Lung (tissue), 11 donors: ENCODE measurements at regions not wholly inside any gene's neighbourhood (a gene's known extent, or its start where the extent isn't known, plus 50 kb on each side); places are given as distances from the start of the nearest gene placed in this dataset.

Source experiments
- ATAC-seq: fragments of 200-7000 bp; cut with Tn5 transposase; one replicate; pipeline ENCODE4 v1.9.1; 2020; ENCODE audit warnings: moderate number of reproducible peaks; ENCODE audit not compliant: insufficient read depth, low FRiP score
- DNase-seq, 3 donors: peaks; one replicate each; pipeline ENCODE4 v3.0.0-alpha.2; 2013 to 2017
- H3K27ac ChIP-seq, 2 donors: one replicate each; pipeline ENCODE4 v1.5.1; 2013; ENCODE audit warnings: mild to moderate bottlenecking in 2 of 2, moderate library complexity in 2 of 2, control low read depth in 1 of 2, inconsistent platforms in 1 of 2, low read depth in 1 of 2, low read length in 1 of 2
- H3K27me3 ChIP-seq, 3 donors: one replicate each; pipeline ENCODE4 v1.5.1; 2013; ENCODE audit warnings: low read length in 2 of 3; ENCODE audit not compliant: control insufficient read depth in 3 of 3, insufficient read depth in 3 of 3
- H3K36me3 ChIP-seq, 4 donors: one replicate each; pipeline ENCODE4 v1.5.1; 2013; ENCODE audit warnings: low read length in 4 of 4, mild to moderate bottlenecking in 1 of 4, moderate library complexity in 1 of 4; ENCODE audit not compliant: control insufficient read depth in 4 of 4, insufficient read depth in 4 of 4
- H3K4me1 ChIP-seq, 5 donors: one replicate each; pipeline ENCODE4 v1.5.1; 2013; ENCODE audit warnings: low read length in 5 of 5, mild to moderate bottlenecking in 2 of 5, moderate library complexity in 1 of 5; ENCODE audit not compliant: control insufficient read depth in 5 of 5, insufficient read depth in 5 of 5
- H3K4me3 ChIP-seq: one replicate; pipeline ENCODE4 v1.5.1; 2013; ENCODE audit warnings: mild to moderate bottlenecking, control low read depth, moderate library complexity
- H3K9ac ChIP-seq, 2 donors: one replicate each; pipeline ENCODE4 v1.5.1; 2013; ENCODE audit warnings: low read length in 2 of 2, control low read depth in 1 of 2; ENCODE audit not compliant: insufficient read depth in 1 of 2
- H3K9me3 ChIP-seq, 4 donors: one replicate each; pipeline ENCODE4 v1.5.1; 2013; ENCODE audit warnings: low read length in 3 of 4, mild to moderate bottlenecking in 1 of 4, moderate library complexity in 1 of 4; ENCODE audit not compliant: control insufficient read depth in 4 of 4, insufficient read depth in 3 of 4
- CTCF ChIP-seq: IDR thresholded peaks from 2 replicates; pipeline ENCODE4 v1.5.1; 2012; ENCODE audit warnings: mild to moderate bottlenecking; ENCODE audit errors: control extremely low read depth, extremely low read depth
- WGBS, 2 donors: extraction: QIAGEN DNeasy Blood & Tissue Kit; methylation state at CpG; one replicate each; pipeline ENCODE4 v1.1.7; 2013; 5-methylcytosine and 5-hydroxymethylcytosine counted together
- donor health status: control.
- donor health status: control.
- donor health status: Bipolar disorder and iron deficiency.
- donor health status: healthy.
- donor health status: DM: yes; HTN: yes; CAD: no.

GRCh38 chr4:136748773-136749172 is 783.5 kb downstream of the PCDH18 start:
- Histone ChIP-seq H3K27me3 (no peaks in the 10 kb centered on the region), H3K36me3 (no peaks in the 10 kb centered on the region), H3K9me3 (no peaks in the 10 kb centered on the region), H3K4me3 (no peak overlapping the region), H3K27ac (no peak overlapping the region), H3K9ac (no peak overlapping the region), H3K4me1 (no peaks in the 10 kb centered on the region)
- TF ChIP-seq CTCF, result no peak
- no peak for ATAC-seq
- WGBS, 2 donors, result 69 to 85% methylated on average over 3 of the region's 3 CpGs
- peak in 2 of 3 donors; percentile 18 to 38 for DNase-seq

DNA sequence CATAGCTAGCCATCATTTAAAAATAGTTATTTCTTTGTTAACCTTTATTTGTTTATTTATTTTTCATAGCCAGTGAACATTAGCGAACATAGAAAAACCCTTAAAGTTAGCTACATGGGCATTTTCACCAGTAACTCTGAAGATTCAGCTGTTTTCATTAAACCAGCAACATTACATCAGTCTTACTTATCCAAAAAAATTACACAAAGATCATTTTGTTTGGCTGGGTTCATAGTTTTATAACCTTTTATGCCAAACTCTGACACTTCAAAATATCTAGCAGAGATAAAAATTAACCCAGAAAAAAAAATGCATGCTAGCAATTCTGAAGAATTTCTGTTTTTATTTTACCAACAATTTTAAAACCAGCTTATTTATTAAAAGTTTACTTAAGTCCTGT is 784.1 kb downstream of the PCDH18 start:
- WGBS, 2 donors, result 84 to 85% methylated on average over 1 of the region's 1 CpG
- no peak for TF ChIP-seq CTCF
- no peaks in the 10 kb centered on the region for H3K27me3 ChIP-seq
- no peak overlapping the region for H3K4me3 ChIP-seq
- DNase-seq, result no peak
- H3K4me1 ChIP-seq, result no peaks in the 10 kb centered on the region
- H3K36me3 ChIP-seq, result no peaks in the 10 kb centered on the region
- no peak overlapping the region for H3K9ac ChIP-seq
- H3K27ac ChIP-seq, result no peak overlapping the region
- ATAC-seq, result no peak
- H3K9me3 ChIP-seq, result no peaks in the 10 kb centered on the region

- H3K27ac ChIP-seq, result no peak overlapping the region
- H3K9me3 ChIP-seq, result no peaks in the 10 kb centered on the region
- no peaks in the 10 kb centered on the region for H3K4me1 ChIP-seq
- no peak overlapping the region for H3K4me3 ChIP-seq
- no peaks in the 10 kb centered on the region for H3K36me3 ChIP-seq
- WGBS, 2 donors, result 89 to 95% methylated on average over 1 of the region's 1 CpG
- no peak for ATAC-seq
- no peak for DNase-seq
- no peak overlapping the region for H3K9ac ChIP-seq
- no peak for TF ChIP-seq CTCF
- no peaks in the 10 kb centered on the region for H3K27me3 ChIP-seq
Observed at GRCh38 chr4:136743238-136743637, 789.1 kb downstream of the PCDH18 start.

- ATAC-seq (no peak), DNase-seq (no peak)
- Histone ChIP-seq H3K4me3 (no peak overlapping the region), H3K36me3 (no peaks in the 10 kb centered on the region), H3K27me3 (no peaks in the 10 kb centered on the region), H3K4me1 (no peaks in the 10 kb centered on the region), H3K27ac (no peak overlapping the region), H3K9ac (no peak overlapping the region), H3K9me3 (no peaks in the 10 kb centered on the region)
- WGBS, 2 donors, result 68% methylated on average over 3 of the region's 3 CpGs
- no peak for TF ChIP-seq CTCF
Observed at GRCh38 chr4:136742333-136742732, 790.0 kb downstream of the PCDH18 start.
